HG03196 (cell line): ENCODE measurements at regions not wholly inside any gene's neighbourhood (a gene's known extent, or its start where the extent isn't known, plus 50 kb on each side); places are given as distances from the start of the nearest gene placed in this dataset.
A peak's percentile ranks its signal among the peaks of the same experiment; 100 is the strongest.

Source experiments
- ATAC-seq: cut with Tn5 transposase; IDR thresholded peaks from one replicate; pipeline ENCODE4 v1.9.1; 2021; ENCODE audit not compliant: unreplicated experiment

- no peak for ATAC-seq
These were observed 204.8 kb upstream of the GALNT5 start for GRCh38 chr2:157052685-157053224.

GRCh38 chr2:157053876-157054275, 203.6 kb upstream of the GALNT5 start:
- no peak for ATAC-seq

GRCh38 chr2:157055660-157056199, 201.8 kb upstream of the GALNT5 start:
- no peak for ATAC-seq

GRCh38 chr2:157056200-157056676, 201.3 kb upstream of the GALNT5 start:
- no peak for ATAC-seq

- no peak for ATAC-seq
These were observed 199.3 kb upstream of the GALNT5 start for GRCh38 chr2:157058161-157058560.

- no peak for ATAC-seq
These were observed 198.5 kb upstream of the GALNT5 start for GRCh38 chr2:157059036-157059435.

- ATAC-seq = peak; percentile 95
These were observed 195.7 kb upstream of the GALNT5 start for GRCh38 chr2:157061799-157062198.

GRCh38 chr2:157067562-157067961, 189.9 kb upstream of the GALNT5 start:
- no peak for ATAC-seq

GRCh38 chr2:157068237-157068636, 189.3 kb upstream of the GALNT5 start:
- no peak for ATAC-seq

GRCh38 chr2:157075924-157076323, 181.6 kb upstream of the GALNT5 start:
- ATAC-seq = no peak

GRCh38 chr2:157076526-157077161, 180.9 kb upstream of the GALNT5 start:
- ATAC-seq = no peak

GRCh38 chr2:157077753-157078350, 179.7 kb upstream of the GALNT5 start:
- no peak for ATAC-seq

GRCh38 chr2:157082950-157083349, 174.6 kb upstream of the GALNT5 start:
- ATAC-seq = no peak

- ATAC-seq = no peak
These were observed 172.0 kb upstream of the GALNT5 start for GRCh38 chr2:157085522-157085921.

GRCh38 chr2:157087373-157088002, 170.0 kb upstream of the GALNT5 start:
- no peak for ATAC-seq

- ATAC-seq = no peak
These were observed 163.8 kb upstream of the GALNT5 start for GRCh38 chr2:157093666-157094065.

GRCh38 chr2:157105372-157105771, 152.1 kb upstream of the GALNT5 start:
- no peak for ATAC-seq

GRCh38 chr2:157106950-157107349, 150.6 kb upstream of the GALNT5 start:
- ATAC-seq = no peak

GRCh38 chr2:157107460-157107859, 150.0 kb upstream of the GALNT5 start:
- no peak for ATAC-seq

- ATAC-seq = no peak
These were observed 149.6 kb upstream of the GALNT5 start for GRCh38 chr2:157107877-157108276.

- no peak for ATAC-seq
These were observed 134.7 kb upstream of the GALNT5 start for GRCh38 chr2:157122776-157123175.

GRCh38 chr2:157124731-157125130, 132.8 kb upstream of the GALNT5 start:
- ATAC-seq = no peak
